SK-N-SH treated with all-trans-retinoic acid at 6 μM for 48 hours (cell line): ENCODE measurements at regions not wholly inside any gene's neighbourhood (a gene's known extent, or its start where the extent isn't known, plus 50 kb on each side); places are given as distances from the start of the nearest gene placed in this dataset.

Source experiments
- ATAC-seq: fragments of 200-7000 bp; cut with Tn5 transposase; 3 replicates; pipeline ENCODE4 v1.9.1; 2020; ENCODE audit warnings: mild to moderate bottlenecking, moderate library complexity
- ARNTL ChIP-seq: fragments of 450-650 bp; formaldehyde crosslinking; IDR thresholded peaks from 2 replicates; pipeline ENCODE4 v1.5.0; 2020; ENCODE audit warnings: low read depth, mild to moderate bottlenecking, moderate library complexity, borderline replicate concordance
- BACH2 ChIP-seq: fragments of 250-450 bp; sonication (Bioruptor Pico); IDR thresholded peaks from 2 replicates; pipeline ENCODE4 v1.9.0; 2021; ENCODE audit warnings: mild to moderate bottlenecking, borderline replicate concordance
- CREB5 ChIP-seq: fragments of 250-450 bp; sonication (Bioruptor Pico); IDR thresholded peaks from 2 replicates; pipeline ENCODE4 v1.5.1; 2020; ENCODE audit warnings: low read depth, mild to moderate bottlenecking, moderate library complexity
- CSDC2 ChIP-seq: fragments of 250-450 bp; sonication (Bioruptor Pico); IDR thresholded peaks from 2 replicates; pipeline ENCODE4 v1.5.0; 2020; ENCODE audit warnings: mild to moderate bottlenecking, moderate library complexity
- CSRNP3 ChIP-seq: fragments of 250-450 bp; sonication (Bioruptor Pico); IDR thresholded peaks from 2 replicates; pipeline ENCODE4 v1.5.1; 2021; ENCODE audit warnings: mild to moderate bottlenecking, moderate library complexity
- ESRRG ChIP-seq: fragments of 250-450 bp; sonication (Bioruptor Pico); IDR thresholded peaks from 2 replicates; pipeline ENCODE4 v1.6.1; 2021; ENCODE audit warnings: mild to moderate bottlenecking
- ISL1 ChIP-seq: fragments of 250-450 bp; sonication (Bioruptor Pico); IDR thresholded peaks from 2 replicates; pipeline ENCODE4 v2.1.2; 2022; ENCODE audit warnings: mild to moderate bottlenecking, moderate library complexity
- OSR1 ChIP-seq: fragments of 250-450 bp; sonication (Bioruptor Pico); IDR thresholded peaks from 2 replicates; pipeline ENCODE4 v1.8.0; 2022; ENCODE audit warnings: moderate library complexity, mild to moderate bottlenecking, inconsistent platforms
- POU6F1 ChIP-seq: fragments of 250-450 bp; sonication (Bioruptor Pico); IDR thresholded peaks from 2 replicates; pipeline ENCODE4 v1.8.0; 2021; ENCODE audit warnings: low read depth, mild to moderate bottlenecking, moderate library complexity, borderline replicate concordance
- RARB ChIP-seq: fragments of 250-450 bp; sonication (Bioruptor Pico); IDR thresholded peaks from 2 replicates; pipeline ENCODE4 v1.8.0; 2021; ENCODE audit warnings: mild to moderate bottlenecking, moderate library complexity
- SNAI2 ChIP-seq: fragments of 250-450 bp; sonication (Bioruptor Pico); IDR thresholded peaks from 2 replicates; pipeline ENCODE4 v1.5.0; 2020; ENCODE audit warnings: mild to moderate bottlenecking, moderate library complexity
- TCF4 ChIP-seq: fragments of 250-450 bp; sonication (Bioruptor Pico); IDR thresholded peaks from 2 replicates; pipeline ENCODE4 v1.8.0; 2021; ENCODE audit warnings: mild to moderate bottlenecking, moderate library complexity, borderline replicate concordance
- TOX ChIP-seq: fragments of 250-450 bp; sonication (Bioruptor Pico); IDR thresholded peaks from 2 replicates; pipeline ENCODE4 v1.8.0; 2021; ENCODE audit warnings: mild to moderate bottlenecking, moderate library complexity, borderline replicate concordance
- TSHZ2 ChIP-seq: fragments of 250-450 bp; sonication (Bioruptor Pico); IDR thresholded peaks from 2 replicates; pipeline ENCODE4 v1.5.0; 2020; ENCODE audit warnings: mild to moderate bottlenecking, moderate library complexity
- ZC3H10 ChIP-seq: fragments of 250-450 bp; sonication (Bioruptor Pico); IDR thresholded peaks from 2 replicates; pipeline ENCODE4 v1.5.1; 2021; ENCODE audit warnings: mild to moderate bottlenecking, moderate library complexity
- ZFP3 ChIP-seq: fragments of 250-450 bp; sonication (Bioruptor Pico); IDR thresholded peaks from 2 replicates; pipeline ENCODE4 v1.5.0; 2020; ENCODE audit warnings: mild to moderate bottlenecking, moderate library complexity
- ZFP30 ChIP-seq: fragments of 450-650 bp; formaldehyde crosslinking; IDR thresholded peaks from 2 replicates; pipeline ENCODE4 v1.5.0; 2022; ENCODE audit warnings: mild to moderate bottlenecking, moderate library complexity
- ZNF565 ChIP-seq: fragments of 450-650 bp; formaldehyde crosslinking; conservative IDR thresholded peaks from 2 replicates; pipeline ENCODE4 v1.5.0; 2020; ENCODE audit warnings: low read depth, mild to moderate bottlenecking, moderate library complexity
- ZNF70 ChIP-seq: fragments of 450-650 bp; formaldehyde crosslinking; IDR thresholded peaks from 2 replicates; pipeline ENCODE4 v1.5.0; 2020; ENCODE audit warnings: mild to moderate bottlenecking, moderate library complexity
- ZNF8 ChIP-seq: fragments of 450-650 bp; formaldehyde crosslinking; IDR thresholded peaks from 2 replicates; pipeline ENCODE4 v1.5.0; 2020; ENCODE audit warnings: mild to moderate bottlenecking, moderate library complexity
- TF ChIP-seq, protein P1 (sequence below): fragments of 250-450 bp; sonication (Bioruptor Pico); IDR thresholded peaks from 2 replicates; pipeline ENCODE4 v1.8.0; 2020; ENCODE audit warnings: mild to moderate bottlenecking, moderate library complexity, borderline replicate concordance

- TF ChIP-seq CREB5 (CRISPR knock-in tag) (no peak), RARB (CRISPR knock-in tag) (no peak), ZNF8 (CRISPR knock-in tag) (no peak), POU6F1 (CRISPR knock-in tag) (no peak), TSHZ2 (CRISPR knock-in tag) (no peak), ZFP3 (no peak), ZNF70 (no peak)
- TF ChIP-seq, all 23 proteins: peak for 0
These were observed 74.9 kb upstream of the WDR75 start (continued) for GRCh38 chr2:189366349-189366748.

DNA sequence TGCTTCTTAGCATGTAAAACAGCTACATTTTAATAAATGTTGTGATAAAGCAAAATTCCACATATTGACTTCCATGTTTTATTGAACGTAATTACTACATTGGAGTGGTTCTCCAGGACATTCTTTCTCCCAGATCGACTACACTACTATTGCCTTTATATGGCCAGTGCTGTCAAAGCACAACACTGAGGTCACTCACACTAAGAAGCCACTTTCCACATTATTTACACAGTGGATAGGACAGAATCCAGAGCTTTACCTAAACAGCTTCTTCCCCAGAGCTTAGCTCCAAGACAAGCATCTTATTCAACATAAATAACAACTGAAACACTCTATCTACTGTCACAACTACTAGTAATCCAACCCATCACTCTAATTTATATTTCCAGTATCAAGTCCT lies 73.9 kb upstream of the WDR75 start:
- peak; percentile 42; the same call in 1 of the 3 replicates for ATAC-seq
- TF ChIP-seq RARB (CRISPR knock-in tag) (no peak), OSR1 (CRISPR knock-in tag) (no peak), ESRRG (CRISPR knock-in tag) (no peak), ZFP30 (CRISPR knock-in tag) (no peak), ZNF565 (CRISPR knock-in tag) (no peak), SNAI2 (CRISPR knock-in tag) (no peak)

- TF ChIP-seq TCF4 (CRISPR knock-in tag) (no peak), ISL1 (CRISPR knock-in tag) (0 out of 2 replicates have a peak, but pooled peaks have one; percentile 41)
- ATAC-seq, result peak; percentile 33; the same call in 2 of the 3 replicates
These were observed 71.7 kb upstream of the WDR75 start for GRCh38 chr2:189369566-189369965.

DNA sequence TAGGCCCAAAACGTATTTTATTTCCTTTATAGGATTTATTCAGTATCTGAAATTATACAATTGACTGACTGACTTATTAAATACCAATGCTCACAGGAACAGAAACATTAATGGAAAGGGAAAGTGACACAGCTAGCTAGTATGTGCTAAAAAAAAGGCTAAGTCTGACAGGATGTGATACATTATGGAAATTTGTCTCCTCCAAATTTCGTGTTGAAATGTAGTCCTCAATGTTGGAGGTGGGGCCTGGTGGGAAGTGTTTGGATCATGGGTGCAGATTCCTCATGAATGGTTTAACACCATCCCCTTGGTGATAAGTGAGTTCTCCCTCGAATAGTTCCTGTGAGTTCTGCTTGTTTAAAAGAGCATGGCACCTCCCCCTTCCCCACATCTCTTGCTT lies 70.6 kb upstream of the WDR75 start:
- TF ChIP-seq ESRRG (CRISPR knock-in tag), result no peak
- TF ChIP-seq SNAI2 (CRISPR knock-in tag), result no peak
- TF ChIP-seq ZC3H10, result no peak
- no peak for TF ChIP-seq POU6F1 (CRISPR knock-in tag)
- TF ChIP-seq ZNF70, result no peak
- TF ChIP-seq ZNF565 (CRISPR knock-in tag), result no peak
- TF ChIP-seq TSHZ2 (CRISPR knock-in tag), result no peak
- TF ChIP-seq ARNTL (CRISPR knock-in tag), result no peak
- no peak for TF ChIP-seq TCF4 (CRISPR knock-in tag)
- TF ChIP-seq CSDC2 (CRISPR knock-in tag), result no peak
- TF ChIP-seq, protein P1, sequence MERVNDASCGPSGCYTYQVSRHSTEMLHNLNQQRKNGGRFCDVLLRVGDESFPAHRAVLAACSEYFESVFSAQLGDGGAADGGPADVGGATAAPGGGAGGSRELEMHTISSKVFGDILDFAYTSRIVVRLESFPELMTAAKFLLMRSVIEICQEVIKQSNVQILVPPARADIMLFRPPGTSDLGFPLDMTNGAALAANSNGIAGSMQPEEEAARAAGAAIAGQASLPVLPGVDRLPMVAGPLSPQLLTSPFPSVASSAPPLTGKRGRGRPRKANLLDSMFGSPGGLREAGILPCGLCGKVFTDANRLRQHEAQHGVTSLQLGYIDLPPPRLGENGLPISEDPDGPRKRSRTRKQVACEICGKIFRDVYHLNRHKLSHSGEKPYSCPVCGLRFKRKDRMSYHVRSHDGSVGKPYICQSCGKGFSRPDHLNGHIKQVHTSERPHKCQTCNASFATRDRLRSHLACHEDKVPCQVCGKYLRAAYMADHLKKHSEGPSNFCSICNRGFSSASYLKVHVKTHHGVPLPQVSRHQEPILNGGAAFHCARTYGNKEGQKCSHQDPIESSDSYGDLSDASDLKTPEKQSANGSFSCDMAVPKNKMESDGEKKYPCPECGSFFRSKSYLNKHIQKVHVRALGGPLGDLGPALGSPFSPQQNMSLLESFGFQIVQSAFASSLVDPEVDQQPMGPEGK (CRISPR knock-in tag), result no peak
- no peak for TF ChIP-seq ZFP3
- no peak for TF ChIP-seq ZNF8 (CRISPR knock-in tag)
- no peak for TF ChIP-seq CSRNP3 (CRISPR knock-in tag)
- TF ChIP-seq TOX (CRISPR knock-in tag), result no peak
- no peak for TF ChIP-seq BACH2 (CRISPR knock-in tag)
- ATAC-seq, result no peak
